Fibroblast of skin of scalp (primary cell): ENCODE measurements at regions not wholly inside any gene's neighbourhood (a gene's known extent, or its start where the extent isn't known, plus 50 kb on each side); places are given as distances from the start of the nearest gene placed in this dataset.
A peak's percentile ranks its signal among the peaks of the same experiment; 100 is the strongest.

Experiments
- DNase-seq: peaks from one replicate; pipeline ENCODE4 v3.0.0-alpha.2; 2013

DNA sequence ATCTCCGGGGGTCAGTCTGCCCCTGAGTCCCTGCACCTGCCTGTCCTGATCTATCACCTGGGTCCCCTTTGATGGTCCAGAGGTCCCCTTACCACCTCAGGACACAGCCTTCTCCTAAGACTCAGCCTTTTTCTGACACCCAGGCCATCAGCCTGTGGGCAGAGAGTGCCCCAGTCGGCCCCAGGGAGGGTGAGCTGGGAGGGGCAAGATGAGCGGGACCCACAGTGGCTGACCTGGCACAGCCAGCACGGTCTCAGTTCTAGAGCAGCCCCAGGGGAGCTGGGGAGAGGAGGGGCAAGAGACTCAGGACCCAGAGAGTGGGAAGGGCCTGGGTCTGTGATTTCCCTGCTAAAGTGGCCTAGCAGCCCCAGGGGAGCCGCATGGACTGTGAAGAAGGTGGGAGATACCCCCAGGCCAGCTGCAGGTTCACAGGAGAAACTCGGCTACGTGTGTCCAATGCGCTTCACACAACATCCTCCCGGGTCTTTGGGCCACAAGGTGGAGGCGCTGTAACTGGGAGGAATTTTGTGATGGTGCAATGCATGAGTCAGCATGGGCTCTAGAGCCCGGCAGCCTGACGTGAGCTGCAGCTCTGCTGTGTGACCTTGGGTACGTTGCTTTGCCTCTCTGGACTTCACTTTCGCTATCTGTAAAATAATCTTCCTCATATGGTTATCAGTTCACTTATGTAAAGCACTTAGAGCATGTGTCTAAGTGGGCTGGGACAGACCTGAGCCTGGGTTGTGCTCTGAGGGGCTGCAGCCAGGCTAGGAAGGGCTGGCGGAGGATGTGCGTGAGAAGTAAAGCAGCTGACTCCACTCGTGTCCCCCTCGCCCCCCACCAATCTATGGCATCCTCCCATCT lies 67.2 kb upstream of the LHX1 start:
- DNase-seq: peak; percentile 7

DNA sequence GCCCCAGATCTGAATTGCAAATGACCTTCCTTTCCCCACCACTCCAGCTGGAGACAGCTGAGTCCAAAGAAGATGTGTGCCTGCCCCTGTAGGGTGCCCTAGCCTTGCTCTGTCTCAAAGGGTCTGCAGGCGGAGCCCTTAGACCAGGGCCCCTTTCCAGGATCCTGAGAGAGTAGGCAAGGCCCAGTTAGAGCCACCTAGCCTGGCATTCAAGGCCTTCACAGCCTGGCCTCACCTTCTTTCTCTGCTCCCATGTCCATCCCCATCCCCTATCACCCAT lies 66.6 kb upstream of the LHX1 start:
- no peak for DNase-seq

DNA sequence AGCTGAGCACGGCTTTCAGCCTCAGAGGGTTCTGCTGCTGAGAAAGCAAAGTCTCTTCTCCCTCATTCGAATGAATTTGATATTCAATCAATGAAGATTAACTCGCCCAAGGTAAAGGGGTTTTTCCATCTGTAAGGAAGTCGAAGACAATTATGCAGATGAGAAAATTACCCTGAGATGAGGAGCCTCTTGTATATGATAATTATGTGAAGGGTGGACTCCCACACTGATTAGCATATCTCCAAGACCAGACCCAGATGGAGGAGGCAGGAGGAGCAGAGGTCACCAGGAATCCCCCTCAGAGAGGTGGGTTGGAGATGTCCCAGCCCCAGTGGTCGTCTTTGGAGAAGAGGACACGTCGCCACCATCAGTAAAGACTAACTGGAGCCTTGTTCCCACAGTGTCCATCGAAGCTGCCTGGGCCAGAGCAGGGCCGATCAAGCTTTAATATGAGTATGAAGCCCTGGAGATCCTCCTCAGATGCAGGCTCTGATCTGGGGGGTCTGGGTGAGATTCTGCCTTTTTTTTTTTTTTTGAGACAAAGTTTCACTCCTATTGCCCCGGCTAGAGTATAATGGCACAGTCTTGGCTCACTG lies 61.5 kb upstream of the LHX1 start:
- no peak for DNase-seq

DNA sequence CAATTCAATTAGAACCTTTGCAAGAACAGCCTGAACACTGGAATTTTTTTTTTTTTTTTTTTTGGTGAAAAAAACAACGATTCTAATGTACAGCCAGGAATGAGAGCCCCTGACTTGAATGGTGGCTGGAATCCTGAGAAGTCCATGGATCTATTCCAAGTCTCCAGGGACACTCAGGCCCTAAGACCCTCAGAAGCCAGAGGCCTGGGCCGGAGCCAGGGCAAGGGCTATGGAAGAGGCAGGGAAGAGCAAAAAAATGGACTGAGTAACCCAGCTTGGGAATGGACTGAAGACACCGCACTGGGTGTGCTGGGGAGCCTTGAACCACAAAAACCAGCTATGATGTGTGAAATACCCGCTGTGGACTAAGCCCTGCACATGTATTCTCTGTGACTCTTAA lies 60.3 kb upstream of the LHX1 start:
- DNase-seq: no peak

DNA sequence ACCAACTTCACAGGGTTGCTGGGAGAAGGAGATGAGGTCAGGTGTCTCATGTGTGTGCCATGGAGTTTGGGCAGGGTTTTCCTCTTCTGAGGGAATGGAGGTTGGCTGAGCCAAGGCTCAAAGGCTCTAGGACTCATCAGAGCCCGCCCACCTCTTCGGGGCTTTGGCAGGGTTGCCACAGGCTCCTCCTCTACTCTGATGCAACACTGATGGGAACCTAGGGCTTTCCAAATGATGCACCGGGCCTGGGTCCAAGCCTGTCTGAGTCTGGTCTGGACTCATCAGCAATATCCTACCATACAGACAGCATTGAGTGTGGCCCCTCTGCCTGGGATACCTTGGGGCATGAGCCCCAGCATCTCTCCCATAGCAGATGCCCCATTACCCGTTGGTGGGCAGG lies 59.5 kb upstream of the LHX1 start:
- no peak for DNase-seq

DNA sequence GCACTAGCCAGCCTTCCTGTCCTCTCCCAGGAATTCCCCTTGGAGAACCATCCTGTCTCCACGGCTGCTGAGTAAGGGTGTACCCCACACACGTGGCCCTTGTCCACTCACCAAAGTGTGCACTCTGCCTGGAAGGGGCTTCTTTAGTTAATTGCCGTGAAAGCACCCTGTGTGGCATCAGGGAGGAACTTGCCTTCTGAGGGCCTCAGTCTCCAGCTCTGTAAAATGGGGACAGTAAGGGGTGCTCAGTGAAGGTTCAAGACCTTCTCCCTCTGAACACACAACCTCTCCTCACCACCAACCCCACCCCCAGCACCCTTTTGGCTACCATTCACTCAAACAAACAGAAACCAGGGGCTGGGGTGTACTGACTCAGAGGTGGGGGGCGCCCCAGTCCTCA lies 59.1 kb upstream of the LHX1 start:
- no peak for DNase-seq

DNA sequence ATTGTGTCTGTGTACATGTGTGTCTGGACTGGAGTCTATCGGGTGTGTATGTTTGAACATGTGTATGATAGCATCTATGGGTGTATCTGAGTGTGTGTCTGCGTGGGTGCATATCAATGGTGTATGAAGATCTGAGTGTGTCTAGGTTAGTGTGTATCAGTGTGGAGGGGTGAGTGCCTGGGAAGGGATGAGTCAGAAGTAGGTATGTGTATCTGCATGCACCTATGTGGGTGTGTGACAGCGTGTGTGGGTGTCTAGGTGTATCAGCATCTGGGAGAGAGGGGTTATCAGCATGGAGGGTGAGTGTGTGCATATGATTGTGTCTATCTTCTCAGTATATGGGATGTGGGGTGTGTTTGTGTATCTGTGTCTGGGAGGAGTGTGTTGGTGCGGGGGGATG lies 58.2 kb upstream of the LHX1 start:
- no peak for DNase-seq

DNA sequence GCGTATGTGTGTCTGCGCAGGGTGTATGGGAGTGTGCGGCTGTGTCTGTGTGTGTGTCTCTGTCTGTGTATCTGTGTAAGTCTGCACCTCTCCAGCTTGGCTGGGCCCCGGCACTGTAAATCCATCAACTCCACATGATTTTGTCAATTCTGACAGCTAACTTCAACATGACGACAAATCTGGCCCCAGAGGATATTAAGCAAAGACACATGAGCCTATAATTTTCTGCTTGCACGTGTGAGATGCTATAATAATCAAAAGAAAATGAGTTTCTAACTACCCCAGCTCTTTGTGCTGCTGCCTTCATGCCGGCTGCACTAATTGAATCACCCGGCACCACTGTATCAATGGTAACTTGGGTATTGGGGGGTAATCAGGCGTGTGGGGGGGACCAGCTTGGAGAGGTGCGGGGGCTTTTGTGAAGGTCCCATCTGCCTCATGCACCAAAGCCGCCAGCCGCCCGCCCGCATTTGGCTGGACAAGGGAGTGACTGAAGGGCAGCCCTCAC lies 57.6 kb upstream of the LHX1 start:
- DNase-seq: no peak

DNA sequence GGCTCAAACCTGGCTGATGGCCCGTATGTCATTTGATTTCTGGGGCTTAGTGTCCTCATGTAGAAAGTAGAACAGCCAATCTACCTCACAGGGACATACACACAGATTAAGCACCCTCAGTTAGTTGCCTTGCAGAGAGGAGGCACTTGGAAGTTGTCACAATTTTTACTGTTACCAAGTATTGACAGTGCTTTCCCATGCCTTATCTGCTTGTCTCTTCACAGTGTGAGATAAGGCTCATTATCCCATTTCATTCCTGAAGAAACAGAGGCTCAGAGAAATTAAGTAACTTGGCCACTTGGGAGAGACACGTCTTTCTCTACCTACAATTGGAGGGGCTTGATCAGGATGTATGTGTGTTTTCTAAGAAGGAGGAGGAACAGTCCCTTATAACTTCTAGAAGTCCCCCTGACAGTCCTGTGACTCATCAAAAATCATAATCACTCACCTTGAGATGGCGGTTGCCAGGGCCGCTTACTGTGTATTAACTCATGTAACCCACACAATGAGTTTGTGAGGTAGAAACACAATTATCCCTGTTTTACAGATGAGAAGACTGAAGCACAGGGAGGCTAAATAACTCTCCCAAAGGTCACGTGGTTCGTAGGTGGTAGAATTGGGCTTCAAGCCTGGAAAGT lies 56.9 kb upstream of the LHX1 start:
- no peak for DNase-seq

DNA sequence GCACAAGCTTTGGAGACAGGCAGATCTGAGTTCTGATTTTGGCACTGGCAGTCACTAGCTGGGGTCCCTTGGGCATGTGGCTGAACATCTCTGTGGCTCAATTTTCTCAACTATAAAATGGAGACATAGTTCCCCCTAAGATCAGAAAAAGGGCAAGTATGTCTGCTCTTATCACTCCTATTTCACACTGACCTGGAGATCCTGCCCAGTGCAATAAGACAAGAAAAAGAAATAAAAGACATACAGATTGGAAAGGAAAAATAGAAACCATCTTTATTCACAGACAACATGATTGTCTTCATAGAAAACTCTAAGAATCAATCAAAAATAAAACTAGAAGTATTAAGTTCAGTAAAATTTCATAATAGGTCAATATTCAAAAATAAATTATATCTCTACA lies 56.0 kb upstream of the LHX1 start:
- no peak for DNase-seq

DNA sequence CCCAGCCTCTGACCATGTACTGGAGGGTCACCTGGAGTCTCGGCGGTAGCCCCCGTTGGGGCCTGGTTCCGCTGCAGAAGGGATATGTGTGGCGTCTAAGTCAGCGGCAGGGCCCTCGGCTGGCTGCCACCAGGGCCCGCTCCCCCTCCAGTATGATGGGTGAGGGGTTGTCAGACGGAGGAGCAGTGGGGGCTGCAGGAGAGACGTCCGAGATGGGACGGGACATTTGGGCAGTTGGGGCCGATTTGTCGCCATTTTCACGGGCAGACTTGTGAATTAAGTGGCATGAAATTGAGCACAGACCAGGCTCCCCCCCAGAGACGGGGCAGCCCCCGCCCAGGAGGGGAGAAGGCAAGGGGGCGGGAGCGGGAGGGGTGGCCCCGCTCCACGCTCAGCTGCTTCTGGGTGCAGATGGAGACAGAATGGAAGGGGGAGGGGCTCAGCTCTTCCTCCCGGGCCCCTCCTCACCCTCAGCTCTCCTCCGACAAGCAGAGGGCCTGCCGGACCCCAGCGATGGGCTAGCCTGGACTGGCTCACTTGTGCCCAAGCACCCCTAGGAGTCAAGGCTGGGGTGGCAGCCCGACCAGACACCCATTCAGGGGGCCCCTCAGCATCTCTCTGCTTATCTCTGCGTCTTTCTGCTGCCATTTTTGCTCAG lies 52.7 kb upstream of the LHX1 start:
- no peak for DNase-seq

DNA sequence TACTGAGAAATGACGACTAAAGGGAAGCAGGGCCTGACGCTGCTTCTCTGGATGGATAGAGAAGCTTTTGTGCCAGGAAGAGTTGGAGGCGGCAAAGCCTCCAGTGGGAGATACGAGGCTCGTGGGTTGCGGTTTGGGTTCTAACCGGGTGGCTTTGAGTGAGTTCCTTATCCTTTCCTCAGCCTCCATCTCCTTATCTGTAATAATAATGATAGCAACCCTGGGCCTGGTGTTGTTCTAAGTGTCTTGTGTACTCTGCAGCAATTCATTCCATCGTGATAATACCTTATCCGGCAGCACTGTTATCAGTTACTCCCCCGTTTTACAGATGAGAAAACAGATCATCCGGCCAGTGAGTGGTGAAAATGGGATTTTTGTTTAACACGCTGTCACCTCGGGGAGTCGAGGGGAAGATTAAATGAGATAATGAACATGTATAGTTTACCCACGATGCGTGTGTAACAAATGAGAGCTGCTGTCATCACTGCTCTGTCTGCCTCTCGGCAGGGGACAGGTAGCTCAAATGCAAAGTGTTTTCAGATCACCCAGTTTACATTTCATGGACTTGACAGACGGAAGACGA lies 52.0 kb upstream of the LHX1 start:
- no peak for DNase-seq

DNA sequence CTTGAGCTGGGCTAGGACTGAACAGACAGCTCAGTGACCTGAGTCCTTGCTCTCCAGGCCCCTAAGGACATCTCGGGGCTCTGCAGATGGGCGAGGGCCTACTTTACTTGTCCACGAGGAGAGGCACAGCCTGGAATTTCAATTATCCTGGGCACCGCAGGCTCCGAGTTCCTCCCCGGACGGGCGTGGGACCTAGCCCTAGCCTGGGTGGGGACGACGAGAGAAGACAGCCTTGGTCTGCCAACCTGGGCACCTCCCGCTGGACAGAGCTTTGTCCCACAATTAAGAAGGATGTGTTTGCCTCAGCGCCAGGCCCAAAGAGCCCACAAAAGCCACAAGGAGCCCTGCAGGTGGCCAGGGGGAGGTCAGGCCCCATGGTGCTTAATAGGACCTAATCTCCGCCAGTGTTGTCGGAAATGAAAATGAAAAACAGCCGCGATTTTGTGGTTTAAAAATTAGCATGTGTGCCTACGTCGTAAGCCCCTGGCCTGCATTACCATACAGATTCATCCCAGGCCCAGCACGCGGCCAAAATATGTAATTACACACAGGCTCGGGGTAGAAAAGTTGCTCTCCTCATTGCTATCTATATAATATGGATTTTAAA lies 51.4 kb upstream of the LHX1 start:
- no peak for DNase-seq
